Thyroid gland (tissue), 4 donors: ENCODE measurements at regions not wholly inside any gene's neighbourhood (a gene's known extent, or its start where the extent isn't known, plus 50 kb on each side); places are given as distances from the start of the nearest gene placed in this dataset.

Experiments used
- DNase-seq, 2 donors: peaks; one replicate each; pipeline ENCODE4 v3.0.0-alpha.2; 2019
- H3K27ac ChIP-seq, 3 donors: fragments of 200-600 bp; sonication (generic); 1 replicate in 2 of 3; 2 replicates in 1 of 3; pipeline ENCODE4 v1.5.1; 2016 to 2019; ENCODE audit warnings: mild to moderate bottlenecking in 1 of 3, moderate library complexity in 1 of 3
- H3K27me3 ChIP-seq: fragments of 200-600 bp; sonication (generic); one replicate; pipeline ENCODE4 v1.5.1; 2019
- H3K36me3 ChIP-seq, 2 donors: fragments of 200-600 bp; sonication (generic); one replicate each; pipeline ENCODE4 v1.5.1; 2016 to 2019
- H3K4me1 ChIP-seq, 2 donors: fragments of 200-600 bp; sonication (generic); one replicate each; pipeline ENCODE4 v1.5.1; 2017 to 2019
- H3K4me3 ChIP-seq, 3 donors: fragments of 200-600 bp; sonication (generic); replicated peaks in 1 of 3; 1 replicate in 2 of 3; 2 replicates in 1 of 3; pipeline ENCODE4 v1.5.1; 2016; ENCODE audit warnings: mild to moderate bottlenecking in 1 of 3
- H3K9me3 ChIP-seq: fragments of 200-600 bp; sonication (generic); one replicate; pipeline ENCODE4 v1.5.1; 2017
- POLR2A ChIP-seq, 2 donors: fragments of 450-650 bp; IDR thresholded peaks; one replicate each; pipeline ENCODE4 v1.6.1; 2017; ENCODE audit warnings: antibody characterized with exemption in 2 of 2, mild to moderate bottlenecking in 2 of 2, moderate library complexity in 1 of 2
- WGBS, 2 donors: methylation state at CpG; one replicate each; pipeline ENCODE4 v1.1.5; 2017; 5-methylcytosine and 5-hydroxymethylcytosine counted together
- intact Hi-C: fragments of 100-400 bp; cut with DNase I; formaldehyde crosslinking; loops from one replicate; pipeline ENCODE4 v1.15.1; 2023
- TF ChIP-seq, protein P1 (sequence below), 6 experiments: fragments of 200-600 bp in 3 of 6; fragments of 450-650 bp in 3 of 6; sonication (generic) in 3 of 6; IDR thresholded peaks; one replicate each; pipeline ENCODE4 v1.5.1; 2016 to 2019; ENCODE audit warnings: antibody characterized with exemption in 6 of 6, mild to moderate bottlenecking in 2 of 6, inconsistent platforms in 1 of 6, moderate library complexity in 1 of 6

- Histone ChIP-seq H3K4me3 (no peak overlapping the region), H3K27me3 (no peaks in the 10 kb centered on the region), H3K4me1 (no peaks in the 10 kb centered on the region), H3K36me3 (no peaks in the 10 kb centered on the region), H3K9me3 (no peaks in the 10 kb centered on the region), H3K27ac (no peak overlapping the region)
- TF ChIP-seq, protein P1, sequence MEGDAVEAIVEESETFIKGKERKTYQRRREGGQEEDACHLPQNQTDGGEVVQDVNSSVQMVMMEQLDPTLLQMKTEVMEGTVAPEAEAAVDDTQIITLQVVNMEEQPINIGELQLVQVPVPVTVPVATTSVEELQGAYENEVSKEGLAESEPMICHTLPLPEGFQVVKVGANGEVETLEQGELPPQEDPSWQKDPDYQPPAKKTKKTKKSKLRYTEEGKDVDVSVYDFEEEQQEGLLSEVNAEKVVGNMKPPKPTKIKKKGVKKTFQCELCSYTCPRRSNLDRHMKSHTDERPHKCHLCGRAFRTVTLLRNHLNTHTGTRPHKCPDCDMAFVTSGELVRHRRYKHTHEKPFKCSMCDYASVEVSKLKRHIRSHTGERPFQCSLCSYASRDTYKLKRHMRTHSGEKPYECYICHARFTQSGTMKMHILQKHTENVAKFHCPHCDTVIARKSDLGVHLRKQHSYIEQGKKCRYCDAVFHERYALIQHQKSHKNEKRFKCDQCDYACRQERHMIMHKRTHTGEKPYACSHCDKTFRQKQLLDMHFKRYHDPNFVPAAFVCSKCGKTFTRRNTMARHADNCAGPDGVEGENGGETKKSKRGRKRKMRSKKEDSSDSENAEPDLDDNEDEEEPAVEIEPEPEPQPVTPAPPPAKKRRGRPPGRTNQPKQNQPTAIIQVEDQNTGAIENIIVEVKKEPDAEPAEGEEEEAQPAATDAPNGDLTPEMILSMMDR (IDR thresholded peaks at IDR 0.05), result no peak
- no peak for TF ChIP-seq POLR2A (IDR thresholded peaks at IDR 0.05)
- intact Hi-C loops, result no loop called here
- no peak for DNase-seq
- 87 to 88% methylated on average over 4 of the region's 4 CpGs for WGBS, 2 donors
Observed at GRCh38 chr10:28798428-28798955, 121.2 kb downstream of the BAMBI start.

GRCh38 chr10:28798964-28799363 lies 121.6 kb downstream of the BAMBI start:
- Histone ChIP-seq H3K27ac (no peak overlapping the region), H3K4me3 (no peak overlapping the region), H3K4me1 (no peaks in the 10 kb centered on the region), H3K9me3 (no peaks in the 10 kb centered on the region), H3K27me3 (no peaks in the 10 kb centered on the region), H3K36me3 (no peaks in the 10 kb centered on the region)
- intact Hi-C loops, result no loop called here
- DNase-seq, result no peak
- TF ChIP-seq POLR2A (IDR thresholded peaks at IDR 0.05), result no peak
- TF ChIP-seq, protein P1 (IDR thresholded peaks at IDR 0.05), result no peak
- WGBS, 2 donors, result 83 to 98% methylated on average over 2 of the region's 2 CpGs

DNA sequence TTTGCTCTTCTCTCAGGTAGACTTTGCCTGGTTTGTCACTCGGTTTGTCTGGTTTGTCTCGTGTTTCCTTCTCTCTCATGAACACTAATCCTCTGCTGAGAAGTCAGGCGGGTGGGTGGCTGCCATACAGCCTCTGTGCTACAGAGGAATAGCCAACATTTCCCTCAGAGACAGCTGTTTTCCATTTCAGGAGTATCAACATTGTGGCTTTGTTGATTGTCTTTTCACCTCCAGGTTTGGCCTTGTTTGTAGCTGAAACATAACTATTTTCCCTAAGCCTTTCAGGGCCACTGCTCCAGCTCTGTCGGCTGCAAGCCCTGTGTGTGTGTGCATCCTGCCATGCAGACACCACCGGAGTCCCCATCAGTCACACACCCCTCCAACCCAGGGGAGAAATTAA lies 122.8 kb downstream of the BAMBI start:
- H3K36me3 ChIP-seq, result no peaks in the 10 kb centered on the region
- no peaks in the 10 kb centered on the region for H3K27me3 ChIP-seq
- intact Hi-C loops, result no loop called here
- 69 to 87% methylated on average over 5 of the region's 5 CpGs for WGBS, 2 donors
- TF ChIP-seq, protein P1 (IDR thresholded peaks at IDR 0.05), result no peak
- TF ChIP-seq POLR2A (IDR thresholded peaks at IDR 0.05), result no peak
- DNase-seq, result no peak
- no peak overlapping the region for H3K4me3 ChIP-seq
- no peak overlapping the region for H3K27ac ChIP-seq
- H3K4me1 ChIP-seq, result no peaks in the 10 kb centered on the region
- no peaks in the 10 kb centered on the region for H3K9me3 ChIP-seq

DNA sequence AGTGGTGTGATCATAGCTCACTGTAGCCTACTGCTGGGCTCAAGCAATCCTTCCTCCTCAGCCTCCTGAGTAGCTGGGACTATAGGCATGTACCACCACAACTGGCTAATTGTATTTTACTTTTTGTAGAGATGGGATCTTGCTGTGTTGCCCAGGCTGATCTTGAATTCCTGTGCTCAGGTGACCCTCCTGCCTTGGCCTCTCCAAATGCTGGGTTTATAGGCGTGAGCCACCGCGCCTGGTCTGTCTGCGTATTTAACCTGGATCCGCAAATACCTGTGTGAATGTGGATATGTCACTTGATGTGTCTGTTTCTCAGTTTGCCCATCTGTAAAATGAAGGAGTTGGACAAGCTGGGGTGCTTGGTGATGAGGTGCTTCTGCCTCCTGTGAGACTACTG lies 123.9 kb downstream of the BAMBI start:
- no peak for TF ChIP-seq POLR2A (IDR thresholded peaks at IDR 0.05)
- TF ChIP-seq, protein P1 (IDR thresholded peaks at IDR 0.05), result no peak
- Histone ChIP-seq H3K9me3 (no peaks in the 10 kb centered on the region), H3K27me3 (no peaks in the 10 kb centered on the region), H3K36me3 (no peaks in the 10 kb centered on the region), H3K27ac (no peak overlapping the region), H3K4me1 (no peaks in the 10 kb centered on the region), H3K4me3 (no peak overlapping the region)
- 100% methylated on average over 5 of the region's 5 CpGs for WGBS, 2 donors
- no peak for DNase-seq
- intact Hi-C loops, result no loop called here

- Histone ChIP-seq H3K27me3 (no peaks in the 10 kb centered on the region), H3K9me3 (no peaks in the 10 kb centered on the region), H3K36me3 (no peaks in the 10 kb centered on the region), H3K27ac (no peak overlapping the region), H3K4me1 (peaks cover 0 to 3% of the 10 kb centered on the region in 2 donors), H3K4me3 (no peak overlapping the region)
- no peak for TF ChIP-seq POLR2A (IDR thresholded peaks at IDR 0.05)
- TF ChIP-seq, protein P1 (IDR thresholded peaks at IDR 0.05), result no peak
- intact Hi-C loops, result no loop called here
- no peak for DNase-seq
- WGBS, 2 donors, result 64 to 65% methylated on average over 1 of the region's 1 CpG
Observed at GRCh38 chr10:28801869-28802268, 124.5 kb downstream of the BAMBI start.
